GM12864 (cell line): ENCODE measurements at regions not wholly inside any gene's neighbourhood (a gene's known extent, or its start where the extent isn't known, plus 50 kb on each side); places are given as distances from the start of the nearest gene placed in this dataset.

Source experiments
- DNase-seq: peaks from one replicate; pipeline ENCODE4 v3.0.0-alpha.2; 2011; ENCODE audit warnings: low read depth
- H3K4me3 ChIP-seq: 2 replicates; pipeline ENCODE4 v1.5.1; 2011; ENCODE audit warnings: mild to moderate bottlenecking, low read depth, low read length, control low read depth
- CTCF ChIP-seq: IDR thresholded peaks from 2 replicates; pipeline ENCODE4 v1.5.1; 2011; ENCODE audit warnings: low read depth, mild to moderate bottlenecking, moderate library complexity, low read length, control low read depth, inconsistent platforms; ENCODE audit errors: missing control alignments

GRCh38 chr2:180495606-180496005, 484.8 kb upstream of the UBE2E3 start:
- no peak overlapping the region for H3K4me3 ChIP-seq
- DNase-seq, result no peak
- TF ChIP-seq CTCF, result no peak

GRCh38 chr2:180494286-180494685, 486.1 kb upstream of the UBE2E3 start:
- H3K4me3 ChIP-seq, result no peak overlapping the region
- no peak for TF ChIP-seq CTCF
- DNase-seq, result no peak

- no peak for TF ChIP-seq CTCF
- H3K4me3 ChIP-seq, result no peak overlapping the region
- no peak for DNase-seq
These were observed 475.6 kb upstream of the CWC22 start for GRCh38 chr2:180482696-180483095.

- no peak overlapping the region for H3K4me3 ChIP-seq
- no peak for DNase-seq
- TF ChIP-seq CTCF, result no peak
These were observed 474.9 kb upstream of the CWC22 start for GRCh38 chr2:180481998-180482397.

- DNase-seq, result no peak
- H3K4me3 ChIP-seq, result no peak overlapping the region
- TF ChIP-seq CTCF, result no peak
These were observed 471.8 kb upstream of the CWC22 start for GRCh38 chr2:180478883-180479282.

GRCh38 chr2:180474716-180475115, 467.6 kb upstream of the CWC22 start:
- no peak overlapping the region for H3K4me3 ChIP-seq
- DNase-seq, result no peak
- TF ChIP-seq CTCF, result no peak

GRCh38 chr2:180473456-180473855, 466.4 kb upstream of the CWC22 start:
- no peak for DNase-seq
- no peak for TF ChIP-seq CTCF

More at GRCh38 chr2:180473456-180473855, 466.4 kb upstream of the CWC22 start:
- H3K4me3 ChIP-seq, result no peak overlapping the region
